HepG2 (cell line): ENCODE measurements at regions not wholly inside any gene's neighbourhood (a gene's known extent, or its start where the extent isn't known, plus 50 kb on each side); places are given as distances from the start of the nearest gene placed in this dataset.

ENCODE experiments used
- ATAC-seq: fragments of 200-7000 bp; cut with Tn5 transposase; 3 replicates; pipeline ENCODE4 v1.9.1; 2020; ENCODE audit warnings: mild to moderate bottlenecking, moderate library complexity
- BruUV-seq: library from RNA; stranded (reverse); fragments of 400-500 nt; replicated peaks from 2 replicates; lab custom pipeline; 2021; lab: Mats Ljungman, UMichigan
- CTCF ChIA-PET: fragments of 300-600 bp; formaldehyde crosslinking; extraction: SDS; loops from one replicate; lab custom pipeline; 2021; ENCODE audit warnings: low total read pairs, inconsistent platforms, low intra/inter-chr PET ratio; lab: Yijun Ruan, JAX
- POLR2A ChIA-PET: fragments of 350-600 bp; sonication (Branson Sonifier 250); formaldehyde crosslinking; loops from one replicate; lab custom pipeline; 2020; ENCODE audit warnings: antibody characterized with exemption, inconsistent platforms; lab: Yijun Ruan, JAX
- DNase-seq: peaks from one replicate; pipeline ENCODE4 v3.0.0-alpha.2; 2015; ENCODE audit warnings: low spot score
- FAIRE-seq: peaks from 3 replicates; lab custom pipeline; 2011; peaks lifted over from hg19 to GRCh38; lab: Jason Lieb, UNC
- H2AFZ ChIP-seq: one replicate; pipeline ENCODE4 v1.6.1; 2011; ENCODE audit warnings: low read length, inconsistent platforms
- H3K27ac ChIP-seq: fragments of 300-600 bp; 3 replicates; pipeline ENCODE4 v1.8.0; 2011; ENCODE audit warnings: mixed run types, mild to moderate bottlenecking, mixed read lengths, low read length, inconsistent platforms; ENCODE audit not compliant: insufficient read depth; ENCODE audit errors: extremely low read length
- H3K27me3 ChIP-seq, 2 experiments: fragments of 200-600 bp in 1 of 2; 2 replicates in 1 of 2; 3 replicates in 1 of 2; pipeline versions ENCODE4 v1.6.0 to v1.8.0; 2011; ENCODE audit warnings: low read length in 2 of 2, mild to moderate bottlenecking in 2 of 2, moderate library complexity in 2 of 2, inconsistent platforms in 1 of 2; ENCODE audit not compliant: insufficient read depth in 2 of 2, control insufficient read depth in 1 of 2
- H3K36me3 ChIP-seq, 2 experiments: fragments of 200-600 bp in 1 of 2; replicated peaks in 1 of 2; 2 replicates in 1 of 2; 3 replicates in 1 of 2; pipeline versions ENCODE4 v1.5.1 to v1.8.0; 2011; ENCODE audit warnings: low read length in 2 of 2, inconsistent platforms in 1 of 2; ENCODE audit not compliant: insufficient read depth in 2 of 2, control insufficient read depth in 1 of 2
- H3K4me1 ChIP-seq: 2 replicates; pipeline ENCODE4 v1.5.1; 2012; ENCODE audit warnings: low read length, inconsistent platforms; ENCODE audit not compliant: insufficient read depth
- H3K4me2 ChIP-seq: 2 replicates; pipeline ENCODE4 v1.6.0; 2011; ENCODE audit warnings: low read depth, low read length, inconsistent platforms
- H3K4me3 ChIP-seq, 3 experiments: fragments of 200-600 bp in 1 of 3; sonication (generic), shearing (Covaris generic) in 1 of 3; replicated peaks in 1 of 3; 2 replicates each; pipeline ENCODE4 v1.5.1; 2011 to 2016; ENCODE audit warnings: low read length in 3 of 3, inconsistent platforms in 2 of 3, low read depth in 2 of 3, mild to moderate bottlenecking in 2 of 3, control low read depth in 1 of 3, mixed read lengths in 1 of 3; ENCODE audit not compliant: insufficient read depth in 1 of 3
- H3K79me2 ChIP-seq: one replicate; pipeline ENCODE4 v1.6.1; 2011; ENCODE audit warnings: low read length, inconsistent platforms; ENCODE audit not compliant: insufficient read depth
- H3K9ac ChIP-seq: 2 replicates; pipeline ENCODE4 v1.6.0; 2011; ENCODE audit warnings: mild to moderate bottlenecking, low read depth, low read length, inconsistent platforms; ENCODE audit not compliant: insufficient read depth
- H3K9me3 ChIP-seq: 2 replicates; pipeline ENCODE4 v1.5.1; 2012; ENCODE audit warnings: mild to moderate bottlenecking, low read length
- H4K20me1 ChIP-seq: 2 replicates; pipeline ENCODE4 v1.6.0; 2011; ENCODE audit warnings: inconsistent platforms, mild to moderate bottlenecking, low read length, moderate library complexity; ENCODE audit not compliant: insufficient read depth
- ASH2L ChIP-seq: fragments of 300-600, 200-600 bp; sonication (generic); IDR thresholded peaks from 2 replicates; pipeline ENCODE4 v1.7.0; 2017; ENCODE audit warnings: low read depth, mild to moderate bottlenecking, moderate library complexity, mixed read lengths, low read length; ENCODE audit not compliant: insufficient read length
- BCL6 ChIP-seq: IDR thresholded peaks from 2 replicates; pipeline ENCODE4 v1.6.1; 2016; ENCODE audit warnings: missing genetic modification reagents, missing compliant biosample characterization
- CHD4 ChIP-seq: fragments of 200-600 bp; sonication (generic); IDR thresholded peaks from 2 replicates; pipeline ENCODE4 v1.7.0; 2017; ENCODE audit warnings: mild to moderate bottlenecking, low read length, borderline replicate concordance
- SALL2 ChIP-seq: sonication (generic); formaldehyde crosslinking; IDR thresholded peaks from 2 replicates; pipeline ENCODE4 v1.8.1; 2023; ENCODE audit warnings: mild to moderate bottlenecking, missing genetic modification reagents, inconsistent platforms
- SPEN ChIP-seq: sonication (generic); formaldehyde crosslinking; IDR thresholded peaks from 2 replicates; pipeline ENCODE4 v1.5.1; 2020; ENCODE audit warnings: low read depth, mild to moderate bottlenecking, missing genetic modification reagents
- TGIF2 ChIP-seq: IDR thresholded peaks from 2 replicates; pipeline ENCODE4 v1.6.1; 2016; ENCODE audit warnings: control low read depth, missing compliant biosample characterization
- THAP11 ChIP-seq: IDR thresholded peaks from 2 replicates; pipeline ENCODE4 v1.6.1; 2016; ENCODE audit warnings: missing biosample characterization, missing genetic modification reagents
- ZBTB20 ChIP-seq: sonication (generic); formaldehyde crosslinking; IDR thresholded peaks from 2 replicates; pipeline ENCODE4 v1.8.1; 2023; ENCODE audit warnings: missing genetic modification reagents, low read depth, mild to moderate bottlenecking, borderline replicate concordance
- ZBTB42 ChIP-seq: sonication (generic); formaldehyde crosslinking; IDR thresholded peaks from 2 replicates; pipeline ENCODE4 v1.5.0; 2020; ENCODE audit warnings: mild to moderate bottlenecking, missing genetic modification reagents
- ZNF180 ChIP-seq: sonication (generic); formaldehyde crosslinking; IDR thresholded peaks from 2 replicates; pipeline ENCODE4 v1.4.0; 2020; ENCODE audit warnings: low read depth, missing genetic modification reagents, borderline replicate concordance
- ZNF296 ChIP-seq: sonication (generic); formaldehyde crosslinking; conservative IDR thresholded peaks from 2 replicates; pipeline ENCODE4 v1.5.0; 2020; ENCODE audit warnings: mild to moderate bottlenecking, missing genetic modification reagents
- ZNF382 ChIP-seq: sonication (generic); formaldehyde crosslinking; IDR thresholded peaks from 2 replicates; pipeline ENCODE4 v1.5.0; 2020; ENCODE audit warnings: missing genetic modification reagents, mild to moderate bottlenecking, borderline replicate concordance
- ZNF501 ChIP-seq: sonication (generic); formaldehyde crosslinking; IDR thresholded peaks from 2 replicates; pipeline ENCODE4 v1.5.1; 2020; ENCODE audit warnings: mild to moderate bottlenecking, moderate library complexity, missing genetic modification reagents
- ZNF570 ChIP-seq: sonication (generic); formaldehyde crosslinking; IDR thresholded peaks from 2 replicates; pipeline ENCODE4 v1.4.0; 2020; ENCODE audit warnings: mild to moderate bottlenecking, missing genetic modification reagents, borderline replicate concordance
- ZNF891 ChIP-seq: sonication (generic); formaldehyde crosslinking; IDR thresholded peaks from 2 replicates; pipeline ENCODE4 v1.5.0; 2020; ENCODE audit warnings: mild to moderate bottlenecking, missing genetic modification reagents
- WGBS: methylation state at CpG from one replicate; pipeline ENCODE4 v1.1.6; 2017; ENCODE audit warnings: low lambda C conversion rate; 5-methylcytosine and 5-hydroxymethylcytosine counted together
- in situ Hi-C: cut with HindIII; loops from 2 replicates; pipeline ENCODE4 v1.10.0; 2017; ENCODE audit warnings: low pct_unique_long_range_greater_than_20kb; ENCODE audit not compliant: extremely low pct_ligation_motif_present
- intact Hi-C: fragments of 100-400 bp; cut with micrococcal nuclease; formaldehyde crosslinking; loops from one replicate; pipeline ENCODE4 v1.10.0; 2022; ENCODE audit not compliant: unreplicated experiment
- TF ChIP-seq, protein P1 (sequence below): sonication (generic); formaldehyde crosslinking; IDR thresholded peaks from 2 replicates; pipeline ENCODE4 v1.8.0; 2022; ENCODE audit warnings: mild to moderate bottlenecking, missing genetic modification reagents
- TF ChIP-seq, protein P2 (sequence below): sonication (generic); formaldehyde crosslinking; IDR thresholded peaks from 2 replicates; pipeline ENCODE4 v1.9.0; 2022; ENCODE audit warnings: missing genetic modification reagents, mild to moderate bottlenecking, borderline replicate concordance
- TF ChIP-seq, protein P3 (sequence below): sonication (generic); formaldehyde crosslinking; conservative IDR thresholded peaks from 2 replicates; pipeline ENCODE4 v1.4.0; 2020; ENCODE audit warnings: missing genetic modification reagents

DNA sequence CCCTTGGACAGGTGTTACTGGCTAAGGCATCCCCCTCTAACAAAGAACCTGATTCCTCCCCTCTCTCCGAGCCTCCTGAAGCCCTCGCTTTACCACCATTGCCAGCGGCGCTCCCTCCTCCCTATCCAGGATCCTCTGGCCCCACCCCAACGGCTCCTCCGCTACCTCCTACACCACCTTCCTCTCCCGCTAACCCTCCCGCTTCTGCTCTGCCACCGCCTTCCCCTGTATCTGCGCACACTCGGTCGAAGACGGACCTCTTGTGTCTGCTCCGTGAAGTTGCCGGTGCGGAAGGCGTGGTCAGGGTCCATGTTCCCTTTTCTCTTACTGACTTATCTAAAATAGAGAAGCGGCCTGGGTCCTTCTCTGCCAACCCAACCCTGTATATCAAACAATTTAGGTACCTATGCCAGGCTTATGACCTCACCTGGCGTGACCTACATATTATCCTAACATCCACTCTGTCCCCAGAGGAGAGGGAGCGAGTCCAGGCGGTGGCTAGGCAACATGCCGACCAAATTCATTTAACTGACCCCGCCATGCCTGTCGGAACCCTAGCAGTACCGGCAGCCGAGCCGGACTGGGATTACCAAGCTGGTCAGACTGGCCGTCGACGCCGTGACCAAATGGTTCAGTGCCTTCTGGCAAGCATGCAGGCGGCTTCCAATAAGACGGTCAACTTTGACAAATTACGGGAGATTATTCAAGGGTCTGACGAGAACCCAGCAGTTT is 958.9 kb downstream of the RPA4 start:
- intact Hi-C loops: no loop called here
- no peak for ATAC-seq
- Histone ChIP-seq H3K9me3 (peaks cover 19% of the 10 kb centered on the region; the same call in 1 of the 2 replicates), H3K27me3 (no peaks in the 10 kb centered on the region), H3K27ac (no peak overlapping the region), H3K4me3 (no peak overlapping the region), H3K4me1 (no peaks in the 10 kb centered on the region), H4K20me1 (no peaks in the 10 kb centered on the region), H3K36me3 (no peaks in the 10 kb centered on the region), H3K79me2 (no peaks in the 10 kb centered on the region), H3K9ac (no peak overlapping the region), H2AFZ (no peak overlapping the region), H3K4me2 (no peak overlapping the region)
- TF ChIP-seq ZNF891 (CRISPR knock-in tag) (no peak), ZNF501 (CRISPR knock-in tag) (no peak), SPEN (CRISPR knock-in tag) (no peak), ASH2L (no peak), ZNF296 (no peak), BCL6 (no peak), ZBTB20 (no peak), THAP11 (CRISPR knock-in tag) (no peak), TGIF2 (no peak), ZNF382 (CRISPR knock-in tag) (no peak), SALL2 (no peak), ZNF570 (no peak), ZNF180 (no peak), ZBTB42 (CRISPR knock-in tag) (no peak), CHD4 (no peak)
- TF ChIP-seq, protein P1, sequence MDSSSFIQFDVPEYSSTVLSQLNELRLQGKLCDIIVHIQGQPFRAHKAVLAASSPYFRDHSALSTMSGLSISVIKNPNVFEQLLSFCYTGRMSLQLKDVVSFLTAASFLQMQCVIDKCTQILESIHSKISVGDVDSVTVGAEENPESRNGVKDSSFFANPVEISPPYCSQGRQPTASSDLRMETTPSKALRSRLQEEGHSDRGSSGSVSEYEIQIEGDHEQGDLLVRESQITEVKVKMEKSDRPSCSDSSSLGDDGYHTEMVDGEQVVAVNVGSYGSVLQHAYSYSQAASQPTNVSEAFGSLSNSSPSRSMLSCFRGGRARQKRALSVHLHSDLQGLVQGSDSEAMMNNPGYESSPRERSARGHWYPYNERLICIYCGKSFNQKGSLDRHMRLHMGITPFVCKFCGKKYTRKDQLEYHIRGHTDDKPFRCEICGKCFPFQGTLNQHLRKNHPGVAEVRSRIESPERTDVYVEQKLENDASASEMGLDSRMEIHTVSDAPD: no peak
- TF ChIP-seq, protein P2, sequence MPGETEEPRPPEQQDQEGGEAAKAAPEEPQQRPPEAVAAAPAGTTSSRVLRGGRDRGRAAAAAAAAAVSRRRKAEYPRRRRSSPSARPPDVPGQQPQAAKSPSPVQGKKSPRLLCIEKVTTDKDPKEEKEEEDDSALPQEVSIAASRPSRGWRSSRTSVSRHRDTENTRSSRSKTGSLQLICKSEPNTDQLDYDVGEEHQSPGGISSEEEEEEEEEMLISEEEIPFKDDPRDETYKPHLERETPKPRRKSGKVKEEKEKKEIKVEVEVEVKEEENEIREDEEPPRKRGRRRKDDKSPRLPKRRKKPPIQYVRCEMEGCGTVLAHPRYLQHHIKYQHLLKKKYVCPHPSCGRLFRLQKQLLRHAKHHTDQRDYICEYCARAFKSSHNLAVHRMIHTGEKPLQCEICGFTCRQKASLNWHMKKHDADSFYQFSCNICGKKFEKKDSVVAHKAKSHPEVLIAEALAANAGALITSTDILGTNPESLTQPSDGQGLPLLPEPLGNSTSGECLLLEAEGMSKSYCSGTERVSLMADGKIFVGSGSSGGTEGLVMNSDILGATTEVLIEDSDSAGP (CRISPR knock-in tag): no peak
- TF ChIP-seq, protein P3, sequence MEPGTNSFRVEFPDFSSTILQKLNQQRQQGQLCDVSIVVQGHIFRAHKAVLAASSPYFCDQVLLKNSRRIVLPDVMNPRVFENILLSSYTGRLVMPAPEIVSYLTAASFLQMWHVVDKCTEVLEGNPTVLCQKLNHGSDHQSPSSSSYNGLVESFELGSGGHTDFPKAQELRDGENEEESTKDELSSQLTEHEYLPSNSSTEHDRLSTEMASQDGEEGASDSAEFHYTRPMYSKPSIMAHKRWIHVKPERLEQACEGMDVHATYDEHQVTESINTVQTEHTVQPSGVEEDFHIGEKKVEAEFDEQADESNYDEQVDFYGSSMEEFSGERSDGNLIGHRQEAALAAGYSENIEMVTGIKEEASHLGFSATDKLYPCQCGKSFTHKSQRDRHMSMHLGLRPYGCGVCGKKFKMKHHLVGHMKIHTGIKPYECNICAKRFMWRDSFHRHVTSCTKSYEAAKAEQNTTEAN (CRISPR knock-in tag): no peak
- no peak for FAIRE-seq
- BruUV-seq: no TSS peak
- ChIA-PET POLR2A (no interaction called here), CTCF (no interaction called here)
- DNase-seq: no peak
- in situ Hi-C loops: no loop called here
- 84% methylated on average over 18 of the region's 35 CpGs for WGBS
